ENCODE measurements at regions not wholly inside any gene's neighbourhood (a gene's known extent, or its start where the extent isn't known, plus 50 kb on each side); places are given as distances from the start of the nearest gene placed in this dataset.

- H3K9ac ChIP-seq (replicated peaks; ENCODE audit: extremely low read depth, insufficient read depth, low read length), result no peak overlapping the region
- ChIA-PET CTCF (no interaction called here), POLR2A (no interaction called here)
- no peaks in the 10 kb centered on the region for H3K9me3 ChIP-seq (replicated peaks; ENCODE audit: control insufficient read depth, insufficient read depth, low read length)
- no peak overlapping the region for H2AFZ ChIP-seq (ENCODE audit: low read depth, low read length)
- H3K79me2 ChIP-seq (ENCODE audit: control insufficient read depth, insufficient read depth, low read length), result no peaks in the 10 kb centered on the region
- FAIRE-seq, result no peak
- BruUV-seq (replicated peaks), result no TSS peak
- TF ChIP-seq GATA2 (IDR thresholded peaks at IDR 0.05; ENCODE audit: insufficient read depth, insufficient read length, low read depth, low read length), result no peak
- no peak for TF ChIP-seq CTCF (IDR thresholded peaks at IDR 0.05; ENCODE audit: extremely low read depth in 1 of 2, insufficient read depth in 1 of 2, low read depth in 1 of 2, low read length in 2 of 2)
- TF ChIP-seq, protein P1, sequence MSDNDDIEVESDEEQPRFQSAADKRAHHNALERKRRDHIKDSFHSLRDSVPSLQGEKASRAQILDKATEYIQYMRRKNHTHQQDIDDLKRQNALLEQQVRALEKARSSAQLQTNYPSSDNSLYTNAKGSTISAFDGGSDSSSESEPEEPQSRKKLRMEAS (IDR thresholded peaks at IDR 0.05; ENCODE audit: insufficient read depth, insufficient read length), result no peak
- H3K27me3 ChIP-seq (ENCODE audit: control insufficient read depth in 2 of 2, insufficient read depth in 2 of 2, low read length in 2 of 2), result no peaks in the 10 kb centered on the region
- no peaks in the 10 kb centered on the region for H4K20me1 ChIP-seq (replicated peaks; ENCODE audit: control insufficient read depth, extremely low read depth, insufficient read depth, low read length)
- H3K27ac ChIP-seq (ENCODE audit: insufficient read depth, low read depth, low read length), result no peak overlapping the region
- H3K9me1 ChIP-seq (replicated peaks; ENCODE audit: control insufficient read depth, extremely low read depth, insufficient read depth, low read length), result no peaks in the 10 kb centered on the region
- H3K4me3 ChIP-seq (replicated peaks in 1 of 3; ENCODE audit: insufficient read depth in 1 of 3, low read depth in 1 of 3, low read length in 3 of 3), result no peak overlapping the region
- H3K4me1 ChIP-seq (ENCODE audit: control insufficient read depth, extremely low read depth, insufficient read depth, low read length), result no peaks in the 10 kb centered on the region
- intact Hi-C loops (cut with micrococcal nuclease) (no loop called here), dilution Hi-C loops (cut with MboI; ENCODE audit: extremely low pct_ligation_motif_present, low sequenced_read_pairs) (no loop called here)
- no peak overlapping the region for H3K4me2 ChIP-seq (ENCODE audit: insufficient read depth, low read length)
- DNase-seq (ENCODE audit: low read depth, low spot score), result no peak
- no peaks in the 10 kb centered on the region for H3K36me3 ChIP-seq (ENCODE audit: control insufficient read depth in 2 of 2, extremely low read depth in 1 of 2, insufficient read depth in 2 of 2, low read length in 2 of 2)
These were observed 151.4 kb upstream of the IFNG-AS1 start for GRCh38 chr12:67837876-67838275.

DNA sequence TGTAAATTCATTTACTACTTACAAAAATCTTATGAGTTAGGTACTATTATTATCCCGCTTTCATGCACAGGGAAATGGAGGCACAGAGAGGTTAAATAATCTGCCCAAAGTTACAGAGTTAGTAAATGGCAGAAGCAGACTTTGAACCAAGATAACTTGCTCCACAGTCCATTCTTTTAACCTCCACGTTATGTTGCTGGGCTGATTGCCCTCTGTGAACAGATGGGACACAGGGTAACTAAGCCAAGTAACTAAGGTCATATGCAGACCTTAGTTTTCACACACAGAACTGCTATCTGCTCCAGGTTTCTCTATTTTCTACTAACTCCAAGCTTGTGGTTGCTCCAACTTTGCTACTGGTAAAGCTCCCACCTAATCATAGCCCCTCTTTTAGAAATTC, 147.1 kb upstream of the IFNG-AS1 start:
- H3K27ac ChIP-seq (ENCODE audit: insufficient read depth, low read depth, low read length), result no peak overlapping the region
- H3K4me1 ChIP-seq (ENCODE audit: control insufficient read depth, extremely low read depth, insufficient read depth, low read length), result no peaks in the 10 kb centered on the region
- ChIA-PET POLR2A (no interaction called here), CTCF (no interaction called here)
- no peak overlapping the region for H3K9ac ChIP-seq (replicated peaks; ENCODE audit: extremely low read depth, insufficient read depth, low read length)
- no peaks in the 10 kb centered on the region for H4K20me1 ChIP-seq (replicated peaks; ENCODE audit: control insufficient read depth, extremely low read depth, insufficient read depth, low read length)
- H3K79me2 ChIP-seq (ENCODE audit: control insufficient read depth, insufficient read depth, low read length), result no peaks in the 10 kb centered on the region
- no peak for DNase-seq (ENCODE audit: low read depth, low spot score)
- H3K27me3 ChIP-seq (ENCODE audit: control insufficient read depth in 2 of 2, insufficient read depth in 2 of 2, low read length in 2 of 2), result no peaks in the 10 kb centered on the region
- FAIRE-seq, result no peak
- H3K9me1 ChIP-seq (replicated peaks; ENCODE audit: control insufficient read depth, extremely low read depth, insufficient read depth, low read length), result no peaks in the 10 kb centered on the region
- H2AFZ ChIP-seq (ENCODE audit: low read depth, low read length), result no peak overlapping the region
- TF ChIP-seq POLR2AphosphoS5 (IDR thresholded peaks at IDR 0.05; ENCODE audit: insufficient read depth, low read depth, low read length) (no peak), FOS (IDR thresholded peaks at IDR 0.05; ENCODE audit: borderline replicate concordance, insufficient read depth, low read length) (no peak)
- dilution Hi-C loops (cut with MboI; ENCODE audit: extremely low pct_ligation_motif_present, low sequenced_read_pairs), result no loop called here
- no peaks in the 10 kb centered on the region for H3K9me3 ChIP-seq (replicated peaks; ENCODE audit: control insufficient read depth, insufficient read depth, low read length)
- intact Hi-C loops (cut with micrococcal nuclease), result no loop called here
- no peak overlapping the region for H3K4me2 ChIP-seq (ENCODE audit: insufficient read depth, low read length)
- BruUV-seq (replicated peaks), result no TSS peak
- no peak overlapping the region for H3K4me3 ChIP-seq (replicated peaks in 1 of 3; ENCODE audit: insufficient read depth in 1 of 3, low read depth in 1 of 3, low read length in 3 of 3)
- H3K36me3 ChIP-seq (ENCODE audit: control insufficient read depth in 2 of 2, extremely low read depth in 1 of 2, insufficient read depth in 2 of 2, low read length in 2 of 2), result no peaks in the 10 kb centered on the region
